Ovary (tissue), 3 donors: ENCODE measurements at regions not wholly inside any gene's neighbourhood (a gene's known extent, or its start where the extent isn't known, plus 50 kb on each side); places are given as distances from the start of the nearest gene placed in this dataset.

Experiments used
- POLR2A ChIP-seq: fragments of 450-650 bp; IDR thresholded peaks from one replicate; pipeline ENCODE4 v1.6.1; 2017; ENCODE audit warnings: antibody characterized with exemption, mild to moderate bottlenecking, moderate library complexity
- TF ChIP-seq, protein P1 (sequence below), 3 donors: fragments of 450-650 bp in 2 of 3; fragments of 200-600 bp in 1 of 3; IDR thresholded peaks; one replicate each; pipeline versions ENCODE4 v1.5.1 to v1.8.0; 2016 to 2022; ENCODE audit warnings: antibody characterized with exemption in 3 of 3, mild to moderate bottlenecking in 1 of 3
- donor health status: DM: no; HTN: no; CAD: no.

GRCh38 chr13:33940256-33940655 lies 122.3 kb downstream of the RFC3 start:
- no peak for TF ChIP-seq POLR2A
- TF ChIP-seq, protein P1, sequence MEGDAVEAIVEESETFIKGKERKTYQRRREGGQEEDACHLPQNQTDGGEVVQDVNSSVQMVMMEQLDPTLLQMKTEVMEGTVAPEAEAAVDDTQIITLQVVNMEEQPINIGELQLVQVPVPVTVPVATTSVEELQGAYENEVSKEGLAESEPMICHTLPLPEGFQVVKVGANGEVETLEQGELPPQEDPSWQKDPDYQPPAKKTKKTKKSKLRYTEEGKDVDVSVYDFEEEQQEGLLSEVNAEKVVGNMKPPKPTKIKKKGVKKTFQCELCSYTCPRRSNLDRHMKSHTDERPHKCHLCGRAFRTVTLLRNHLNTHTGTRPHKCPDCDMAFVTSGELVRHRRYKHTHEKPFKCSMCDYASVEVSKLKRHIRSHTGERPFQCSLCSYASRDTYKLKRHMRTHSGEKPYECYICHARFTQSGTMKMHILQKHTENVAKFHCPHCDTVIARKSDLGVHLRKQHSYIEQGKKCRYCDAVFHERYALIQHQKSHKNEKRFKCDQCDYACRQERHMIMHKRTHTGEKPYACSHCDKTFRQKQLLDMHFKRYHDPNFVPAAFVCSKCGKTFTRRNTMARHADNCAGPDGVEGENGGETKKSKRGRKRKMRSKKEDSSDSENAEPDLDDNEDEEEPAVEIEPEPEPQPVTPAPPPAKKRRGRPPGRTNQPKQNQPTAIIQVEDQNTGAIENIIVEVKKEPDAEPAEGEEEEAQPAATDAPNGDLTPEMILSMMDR (IDR thresholded peaks at IDR 0.05): no peak
